GM23338 (cell line): ENCODE measurements at regions not wholly inside any gene's neighbourhood (a gene's known extent, or its start where the extent isn't known, plus 50 kb on each side); places are given as distances from the start of the nearest gene placed in this dataset.

Source experiments
- ATAC-seq: fragments of 200-7000 bp; cut with Tn5 transposase; 3 replicates; pipeline ENCODE4 v1.9.1; 2020
- DNase-seq: peaks from one replicate; pipeline ENCODE4 v3.0.0-alpha.2; 2015; ENCODE audit warnings: low spot score
- H2AFZ ChIP-seq: fragments of 200-600 bp; sonication (generic); 2 replicates; pipeline ENCODE4 v1.8.0; 2016; ENCODE audit warnings: antibody characterized with exemption, mild to moderate bottlenecking, moderate library complexity
- H3F3A ChIP-seq: fragments of 200-600 bp; sonication (generic); replicated peaks from 2 replicates; pipeline ENCODE4 v1.8.0; 2017; ENCODE audit warnings: antibody characterized with exemption, mixed run types, low read depth
- H3K27ac ChIP-seq: fragments of 200-600 bp; sonication (generic); 2 replicates; pipeline ENCODE4 v1.6.1; 2016; ENCODE audit warnings: low read depth
- H3K27me3 ChIP-seq: fragments of 200-600 bp; sonication (generic); 2 replicates; pipeline ENCODE4 v1.8.0; 2016; ENCODE audit warnings: mild to moderate bottlenecking, mixed run types, moderate library complexity; ENCODE audit not compliant: insufficient read depth
- H3K36me3 ChIP-seq: fragments of 200-600 bp; sonication (generic); 2 replicates; pipeline ENCODE4 v1.8.0; 2016; ENCODE audit warnings: mild to moderate bottlenecking; ENCODE audit not compliant: insufficient read depth
- H3K4me1 ChIP-seq: fragments of 200-600 bp; sonication (generic); 2 replicates; pipeline ENCODE4 v1.8.0; 2016; ENCODE audit warnings: mild to moderate bottlenecking, moderate library complexity; ENCODE audit not compliant: insufficient read depth
- H3K4me2 ChIP-seq: fragments of 200-600 bp; sonication (generic); 2 replicates; pipeline ENCODE4 v1.7.1; 2017; ENCODE audit warnings: mixed run types
- H3K4me3 ChIP-seq: fragments of 200-600 bp; sonication (generic); 2 replicates; pipeline ENCODE4 v1.6.1; 2016; ENCODE audit warnings: mixed run types
- H3K79me2 ChIP-seq: fragments of 200-600 bp; sonication (generic); replicated peaks from 2 replicates; pipeline ENCODE4 v1.8.0; 2017; ENCODE audit warnings: mild to moderate bottlenecking; ENCODE audit not compliant: insufficient read depth
- H3K9me2 ChIP-seq: fragments of 200-600 bp; sonication (generic); 2 replicates; pipeline ENCODE4 v1.8.0; 2017; ENCODE audit not compliant: insufficient read depth
- H4K20me1 ChIP-seq: fragments of 200-600 bp; sonication (generic); replicated peaks from 2 replicates; pipeline ENCODE4 v1.8.0; 2017; ENCODE audit warnings: mild to moderate bottlenecking; ENCODE audit not compliant: insufficient read depth
- H3K27ac Mint-ChIP-seq: 2 replicates; pipeline ENCODE4 v1.8.0; 2020; ENCODE audit warnings: inconsistent platforms, mild to moderate bottlenecking, moderate library complexity, mixed read lengths
- H3K27me3 Mint-ChIP-seq: 3 replicates; pipeline ENCODE4 v1.8.0; 2022; ENCODE audit warnings: low read depth, mild to moderate bottlenecking, moderate library complexity, mixed read lengths, inconsistent platforms; ENCODE audit not compliant: insufficient read depth, poor library complexity
- H3K36me3 Mint-ChIP-seq: 3 replicates; pipeline ENCODE4 v1.8.0; 2021; ENCODE audit warnings: low read depth, mild to moderate bottlenecking, inconsistent platforms, moderate library complexity, mixed read lengths
- H3K4me1 Mint-ChIP-seq: 3 replicates; pipeline ENCODE4 v1.8.0; 2020; ENCODE audit warnings: mild to moderate bottlenecking, inconsistent platforms, mixed read lengths
- H3K4me3 Mint-ChIP-seq: 3 replicates; pipeline ENCODE4 v1.8.0; 2021; ENCODE audit warnings: moderate library complexity, mild to moderate bottlenecking, inconsistent platforms, mixed read lengths
- H3K9me3 Mint-ChIP-seq: 3 replicates; pipeline ENCODE4 v1.8.0; 2020; ENCODE audit warnings: moderate library complexity, mild to moderate bottlenecking, inconsistent platforms, mixed read lengths
- CREB1 ChIP-seq: fragments of 250-450 bp; sonication (Bioruptor Pico); IDR thresholded peaks from 2 replicates; pipeline ENCODE4 v1.5.0; 2020; ENCODE audit warnings: low read depth, mild to moderate bottlenecking, moderate library complexity
- EZH2 ChIP-seq: fragments of 200-600 bp; sonication (generic); IDR thresholded peaks from one replicate; pipeline ENCODE4 v1.8.0; 2017; ENCODE audit warnings: antibody characterized with exemption, mild to moderate bottlenecking, low read depth; ENCODE audit not compliant: unreplicated experiment
- EZH2phosphoT487 ChIP-seq: fragments of 200-600 bp; sonication (generic); IDR thresholded peaks from one replicate; pipeline ENCODE4 v1.8.1; 2018; ENCODE audit warnings: antibody characterized with exemption; ENCODE audit not compliant: unreplicated experiment
- JUNB ChIP-seq: IDR thresholded peaks from one replicate; pipeline ENCODE4 v1.6.1; 2016; ENCODE audit warnings: antibody characterized with exemption; ENCODE audit not compliant: unreplicated experiment
- STAT1 ChIP-seq: IDR thresholded peaks from one replicate; pipeline ENCODE4 v1.6.1; 2016; ENCODE audit warnings: antibody characterized with exemption; ENCODE audit not compliant: unreplicated experiment
- ZNF114 ChIP-seq: fragments of 250-450 bp; sonication (Bioruptor Pico); IDR thresholded peaks from 2 replicates; pipeline ENCODE4 v1.5.0; 2020; ENCODE audit warnings: mild to moderate bottlenecking, moderate library complexity
- ZNF462 ChIP-seq: fragments of 250-450 bp; sonication (Bioruptor Pico); IDR thresholded peaks from 2 replicates; pipeline ENCODE4 v1.5.0; 2020; ENCODE audit warnings: mild to moderate bottlenecking, moderate library complexity

DNA sequence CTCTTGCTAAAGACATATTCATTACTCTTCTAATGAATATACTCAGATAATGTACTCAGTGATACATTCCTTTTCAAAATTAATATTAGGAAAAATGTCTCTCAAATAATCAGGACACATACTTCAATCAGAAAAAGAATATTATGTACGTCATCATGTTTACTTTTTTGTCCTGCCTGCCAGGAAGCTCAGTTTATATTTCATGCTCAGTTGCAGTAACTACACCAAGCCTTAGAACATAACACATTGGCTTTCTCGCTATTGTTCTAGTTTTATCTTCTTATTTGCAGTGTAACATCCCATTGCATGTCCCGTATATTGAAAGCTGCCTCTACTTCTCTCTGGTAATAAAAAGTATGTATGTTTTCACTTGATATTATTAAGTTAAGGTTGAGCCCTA lies 181.5 kb upstream of the LPP start:
- no peaks in the 10 kb centered on the region for H4K20me1 ChIP-seq
- no peaks in the 10 kb centered on the region for H3K79me2 ChIP-seq
- no peak for TF ChIP-seq ZNF114 (CRISPR knock-in tag)
- TF ChIP-seq EZH2, result no peak
- no peak for TF ChIP-seq EZH2phosphoT487
- TF ChIP-seq CREB1 (CRISPR knock-in tag), result no peak
- no peak for TF ChIP-seq STAT1
- TF ChIP-seq JUNB, result no peak
- no peak for TF ChIP-seq ZNF462 (CRISPR knock-in tag)
- Mint-ChIP-seq H3K27me3 (peaks cover 4% of the 10 kb centered on the region), H3K27ac (no peak overlapping the region), H3K36me3 (0 out of 3 replicates have a peak, but pooled peaks cover 1% of the 10 kb centered on the region), H3K4me3 (no peak overlapping the region), H3K9me3 (peaks cover 1% of the 10 kb centered on the region; the same call in 2 of the 3 replicates), H3K4me1 (peaks cover 4% of the 10 kb centered on the region; the same call in 2 of the 3 replicates)
- H3K27me3 ChIP-seq, result no peaks in the 10 kb centered on the region
- H3K27ac ChIP-seq, result no peak overlapping the region
- H3K4me3 ChIP-seq, result no peak overlapping the region
- H3K36me3 ChIP-seq, result no peaks in the 10 kb centered on the region
- no peak overlapping the region for H2AFZ ChIP-seq
- no peak for ATAC-seq
- no peaks in the 10 kb centered on the region for H3K4me1 ChIP-seq
- no peak for DNase-seq
- no peaks in the 10 kb centered on the region for H3K9me2 ChIP-seq
- no peaks in the 10 kb centered on the region for H3F3A ChIP-seq
- no peak overlapping the region for H3K4me2 ChIP-seq
